Myocyte (in vitro differentiated cells): ENCODE measurements at regions not wholly inside any gene's neighbourhood (a gene's known extent, or its start where the extent isn't known, plus 50 kb on each side); places are given as distances from the start of the nearest gene placed in this dataset.

Experiments used
- DNase-seq: peaks from one replicate; pipeline ENCODE4 v3.0.0-alpha.2; 2012; ENCODE audit warnings: low read depth

DNA sequence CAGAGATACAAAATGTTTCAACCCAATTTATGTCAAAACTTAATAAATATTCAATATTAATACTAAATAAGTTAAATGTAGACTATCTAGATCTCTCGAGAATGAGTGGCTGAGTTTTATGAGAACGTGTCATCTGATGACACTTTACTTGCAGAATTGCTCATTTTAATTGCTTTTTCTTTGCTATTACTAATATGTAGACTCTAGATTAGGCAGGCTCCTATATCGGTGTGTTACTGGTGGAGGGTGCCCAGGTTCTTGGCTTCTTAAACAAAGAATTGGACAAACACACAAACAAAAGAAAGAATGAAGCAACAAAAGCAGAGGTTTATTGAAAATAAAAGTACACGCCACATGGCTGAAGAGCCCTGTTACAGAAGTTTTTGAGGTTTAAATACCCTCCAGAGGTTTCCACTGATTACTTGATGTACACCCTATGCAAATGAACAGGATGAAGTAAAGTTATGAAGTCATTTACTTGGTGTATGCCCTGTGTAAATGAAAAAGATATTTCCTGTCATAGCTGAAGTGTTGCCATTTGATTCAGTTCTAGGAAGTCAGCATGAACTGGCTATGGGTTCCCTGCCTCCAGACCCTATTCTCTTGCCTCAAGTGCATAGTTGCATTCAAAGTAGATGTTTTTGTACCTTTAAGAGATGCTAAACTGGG, 122.9 kb upstream of the ITGA4 start:
- no peak for DNase-seq

DNA sequence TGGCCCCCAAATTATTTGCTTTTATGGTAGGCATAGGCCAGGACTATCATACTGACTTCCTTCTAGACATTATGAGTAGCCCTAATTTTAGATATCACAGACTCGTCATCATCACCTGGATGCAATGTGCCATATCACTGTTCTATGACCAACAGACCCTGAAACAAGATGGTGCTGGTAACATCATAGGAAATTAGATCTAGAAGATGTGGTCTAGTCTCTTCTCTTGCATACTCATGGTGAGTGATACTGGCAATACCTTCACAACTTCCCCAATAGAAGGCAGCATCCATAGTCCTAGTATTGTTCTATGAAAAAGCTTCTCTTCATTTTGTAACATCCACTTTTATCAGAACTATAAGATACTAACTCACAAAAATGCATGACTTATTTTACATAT, 116.3 kb upstream of the ITGA4 start:
- no peak for DNase-seq

DNA sequence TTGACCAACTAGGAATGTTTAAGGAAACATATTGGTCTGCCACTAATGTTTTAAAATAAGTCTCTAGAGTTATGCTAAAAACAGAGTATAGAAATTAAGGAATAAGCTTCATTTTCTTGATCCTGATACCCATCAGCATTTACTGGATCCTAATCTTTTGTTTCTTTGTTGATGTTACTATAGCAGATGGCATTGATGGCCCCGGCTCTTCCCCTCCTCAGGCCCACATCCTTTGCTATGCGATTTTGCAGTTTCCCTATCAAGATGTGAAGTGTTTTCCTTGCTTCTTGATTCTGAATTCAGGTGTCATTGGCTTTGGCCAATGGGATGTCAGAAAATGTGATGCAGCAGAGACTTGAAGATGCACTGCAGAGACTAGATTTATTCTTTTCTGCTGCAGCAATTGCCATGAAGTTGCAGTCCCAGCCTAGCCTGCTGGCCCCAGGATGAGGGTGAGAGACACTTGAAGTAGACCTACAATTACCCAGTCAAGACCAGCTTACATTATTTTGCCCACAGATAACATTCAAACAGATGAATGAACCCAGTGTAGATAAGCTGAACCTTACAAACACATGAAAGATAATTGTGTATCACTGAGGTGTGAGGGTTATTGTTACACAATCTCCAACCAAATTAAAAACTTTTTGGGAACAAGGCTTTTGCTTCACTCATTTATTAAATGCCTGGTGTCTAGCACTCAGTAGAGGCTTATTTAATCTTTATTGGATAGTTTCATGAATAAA, 115.2 kb upstream of the ITGA4 start:
- DNase-seq: no peak

DNA sequence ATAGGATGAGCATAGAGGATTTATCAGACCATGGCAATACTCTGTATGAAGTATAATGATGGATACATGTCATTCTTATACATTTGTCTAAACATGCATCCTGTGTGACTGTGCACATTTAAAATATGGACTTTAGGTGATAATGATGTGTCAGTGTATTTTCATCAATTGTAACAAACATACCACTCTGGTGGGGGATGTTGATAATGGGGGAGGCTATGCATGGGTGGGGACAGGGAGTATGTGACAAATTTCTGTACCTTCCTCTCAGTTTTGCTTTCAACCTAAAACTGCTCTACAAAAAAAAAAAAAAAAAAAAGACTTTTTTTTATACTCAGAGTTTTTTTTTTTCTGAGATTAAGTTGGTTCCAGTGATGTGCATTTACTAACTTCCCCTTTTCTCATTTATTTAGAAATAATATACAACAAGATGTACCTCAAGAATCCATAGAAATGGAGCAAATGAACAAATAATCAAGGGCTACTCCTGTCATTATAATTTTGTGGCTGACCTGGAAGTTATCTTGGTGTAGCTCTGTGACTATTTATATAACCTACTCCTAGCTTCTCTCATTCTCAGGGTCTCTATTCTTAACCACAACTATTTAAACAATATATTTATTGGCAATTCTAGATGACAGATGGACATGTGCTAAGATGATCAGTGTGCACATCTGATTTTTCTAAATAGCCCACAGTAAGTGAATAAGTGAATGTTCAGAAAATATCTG, 108.9 kb upstream of the ITGA4 start:
- no peak for DNase-seq

DNA sequence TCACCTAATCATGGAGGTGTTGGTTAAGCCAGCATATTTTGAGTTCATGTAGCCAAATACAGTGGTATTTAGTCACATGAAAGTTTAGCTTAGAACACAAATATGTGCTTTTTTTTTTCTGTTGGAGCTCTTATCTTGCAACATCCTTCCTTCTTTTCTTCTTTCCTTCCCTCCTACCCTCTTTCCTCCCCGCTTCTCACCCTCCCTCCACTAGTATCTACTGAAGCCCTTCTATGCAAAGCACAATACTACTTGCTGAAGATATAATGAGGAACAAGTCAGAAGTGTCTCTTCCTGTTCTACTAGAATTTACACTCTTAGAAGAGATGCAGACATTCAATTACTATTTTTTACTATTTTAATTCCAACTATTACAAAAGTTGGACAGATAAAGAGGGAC, 105.0 kb upstream of the ITGA4 start:
- DNase-seq: no peak

DNA sequence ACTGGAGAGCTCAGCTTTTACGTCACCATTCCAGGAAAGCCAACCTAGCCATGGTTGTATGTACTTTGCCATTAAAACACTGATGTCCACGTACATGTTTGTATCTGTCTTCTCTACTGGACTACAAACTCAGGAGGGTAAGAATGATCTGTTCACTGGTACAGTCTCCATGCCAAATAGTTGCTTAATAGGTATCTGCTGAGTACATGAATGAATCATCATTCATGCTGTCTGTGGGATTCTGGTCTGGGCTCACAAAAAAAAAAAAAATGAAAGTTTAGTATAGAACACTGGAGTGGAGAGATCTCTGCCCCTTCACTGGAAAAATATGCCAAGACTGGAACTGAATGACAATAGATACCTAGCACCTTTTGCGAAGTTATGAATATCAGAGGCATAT, 102.6 kb upstream of the ITGA4 start:
- peak; percentile 55 for DNase-seq

DNA sequence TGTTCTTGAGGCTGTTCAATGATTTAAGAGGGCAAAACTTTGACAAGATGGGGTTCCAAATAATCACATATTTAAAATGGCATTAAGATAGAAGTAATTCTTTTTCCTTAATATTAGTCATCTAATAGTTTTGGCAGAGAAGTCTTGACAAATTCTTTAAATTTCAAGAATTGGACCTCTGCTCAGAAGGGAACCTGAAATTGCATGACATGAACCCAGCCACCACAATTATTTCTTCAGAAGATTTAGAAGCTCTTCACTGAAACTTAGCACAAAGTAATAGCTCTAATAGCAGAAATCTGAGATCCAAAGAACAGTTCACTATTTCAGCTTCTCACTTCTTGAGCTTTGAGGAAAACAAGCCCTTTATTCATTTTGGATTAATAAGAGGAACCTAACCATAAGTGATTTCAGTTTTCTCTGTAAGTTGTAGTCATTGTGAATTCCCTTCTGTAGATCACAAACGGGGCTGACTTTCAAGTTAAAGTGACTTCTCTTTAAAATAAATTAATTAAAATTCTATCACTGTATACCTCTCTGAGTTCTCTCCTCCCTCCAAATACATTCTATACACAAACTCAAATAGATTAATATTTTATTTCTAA, 100.6 kb upstream of the ITGA4 start:
- no peak for DNase-seq

DNA sequence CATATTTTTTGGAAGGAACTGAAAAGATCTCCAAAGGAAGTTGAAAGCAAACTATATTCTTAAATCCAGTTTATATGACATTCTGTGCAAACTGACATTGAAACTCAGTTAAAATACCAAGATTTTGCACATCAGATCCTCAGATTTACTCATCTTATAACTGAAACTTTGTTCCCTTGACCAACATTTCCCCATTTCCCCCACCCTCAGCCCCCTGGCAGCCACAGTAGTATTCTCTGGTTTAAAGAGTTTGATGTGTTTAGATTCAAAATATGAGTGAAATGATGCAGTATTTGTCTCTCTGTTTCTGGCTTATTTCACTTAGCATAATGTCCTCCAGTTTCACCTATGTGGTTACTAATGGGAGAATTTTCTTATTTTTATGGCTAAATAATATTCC, 99.2 kb upstream of the ITGA4 start:
- no peak for DNase-seq

DNA sequence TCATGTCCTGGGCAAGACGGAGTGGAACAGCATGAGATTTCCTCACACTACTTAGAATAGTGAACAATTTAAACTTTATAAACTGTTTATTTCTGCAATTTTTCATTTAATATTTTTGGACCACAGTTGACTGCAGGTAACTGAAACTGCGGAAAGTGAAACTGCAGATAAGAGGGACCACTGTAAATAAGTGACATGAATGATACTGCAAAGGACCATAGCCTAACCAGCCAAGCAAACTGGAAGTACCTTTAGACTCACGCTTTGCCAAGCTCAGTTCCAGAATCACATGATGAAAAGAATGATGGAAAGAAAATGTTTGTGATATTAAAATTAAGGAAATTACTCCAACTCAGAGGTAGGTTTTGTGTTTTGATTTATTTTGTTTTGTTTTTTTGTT, 94.6 kb upstream of the ITGA4 start:
- no peak for DNase-seq

DNA sequence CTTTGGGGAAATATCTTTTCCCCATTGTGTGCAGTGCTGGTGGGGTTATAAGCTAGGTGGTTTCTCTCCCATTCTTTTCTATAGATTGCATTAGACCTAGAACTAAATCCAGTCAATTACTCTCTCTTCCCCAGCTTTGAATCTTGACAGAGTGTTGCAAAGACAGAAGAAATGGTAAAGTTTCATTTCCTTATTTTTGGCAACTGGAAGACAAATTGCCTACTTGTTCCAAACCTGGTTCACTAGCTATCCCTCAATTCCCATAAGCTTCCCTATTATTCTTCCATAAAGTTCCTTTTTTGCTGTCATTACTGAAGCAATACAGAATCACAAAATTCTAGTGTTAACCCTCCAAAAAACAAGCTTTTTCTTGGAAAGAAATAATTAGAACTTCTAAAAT, 94.0 kb upstream of the ITGA4 start:
- DNase-seq: no peak

DNA sequence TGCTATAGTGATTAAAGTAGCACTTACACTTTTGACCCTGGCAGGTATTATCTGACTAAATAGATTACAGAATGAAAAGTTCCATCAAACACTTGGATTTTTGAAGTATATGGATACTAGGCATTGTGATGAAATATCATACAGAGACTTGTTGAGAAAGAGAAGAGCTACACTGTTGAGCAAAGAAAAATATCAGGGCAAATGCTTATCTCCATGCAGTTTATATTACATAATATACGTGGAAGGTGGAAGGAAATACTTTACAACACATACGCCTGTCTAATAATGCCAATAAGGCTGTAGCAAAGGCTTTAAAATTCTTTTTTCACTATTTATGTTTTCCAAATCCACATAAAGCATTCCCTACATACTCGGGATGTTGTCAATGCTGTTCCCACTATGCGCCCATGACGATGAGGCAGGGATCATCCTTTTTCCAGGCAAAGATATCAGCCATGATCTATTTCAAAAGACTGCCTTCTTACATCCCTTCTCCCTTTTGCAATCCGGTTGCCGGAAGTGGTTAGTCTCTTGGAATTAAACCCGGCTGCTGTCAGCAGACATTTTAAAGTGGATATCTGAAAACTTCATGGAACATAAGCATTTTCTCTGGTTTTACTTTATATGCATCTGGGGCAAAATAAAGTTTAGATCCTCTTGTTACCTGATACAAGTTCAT, 92.6 kb upstream of the ITGA4 start:
- DNase-seq: peak; percentile 41

DNA sequence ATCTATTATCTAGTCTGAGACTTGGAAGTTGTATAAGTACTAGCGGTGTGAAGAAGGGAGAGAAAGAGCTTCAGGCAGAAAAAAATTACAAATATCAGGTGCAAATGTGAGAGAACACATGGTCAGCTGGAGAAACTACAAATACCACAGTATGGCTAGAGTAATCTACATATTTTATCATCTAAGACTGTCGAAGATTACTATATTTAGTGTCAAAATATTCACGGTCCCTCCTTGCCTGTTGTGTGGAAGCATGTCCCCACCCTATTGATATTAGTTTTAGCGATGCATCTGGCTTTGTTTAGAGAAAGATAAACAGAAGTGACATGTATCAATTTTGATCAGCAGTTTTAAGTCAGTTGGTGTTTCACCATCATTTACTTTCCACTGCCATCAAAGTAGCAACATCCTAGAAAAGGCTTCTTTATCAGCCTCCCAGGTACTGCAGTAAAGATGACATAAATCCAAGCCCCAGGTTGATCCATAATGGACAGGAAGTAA, 90.5 kb upstream of the ITGA4 start:
- DNase-seq: no peak

DNA sequence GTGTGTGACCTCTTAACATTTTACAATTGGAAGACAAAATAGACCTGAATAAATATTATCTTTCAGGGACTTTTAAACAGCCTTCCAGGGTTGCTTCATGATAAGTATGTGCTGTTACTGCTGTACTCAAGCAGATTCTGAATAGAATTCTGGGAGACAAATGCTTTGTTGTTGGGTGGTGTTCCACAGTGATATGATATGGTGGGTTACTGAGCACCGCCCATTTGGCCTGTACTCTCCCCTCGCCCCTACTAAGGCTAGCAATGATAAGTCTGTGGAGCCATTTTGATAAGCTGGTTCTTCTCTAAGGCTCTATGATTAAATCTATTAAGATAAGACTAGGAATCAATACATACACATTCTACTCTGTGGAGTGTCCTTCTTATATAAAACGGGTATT, 89.8 kb upstream of the ITGA4 start:
- DNase-seq: no peak

DNA sequence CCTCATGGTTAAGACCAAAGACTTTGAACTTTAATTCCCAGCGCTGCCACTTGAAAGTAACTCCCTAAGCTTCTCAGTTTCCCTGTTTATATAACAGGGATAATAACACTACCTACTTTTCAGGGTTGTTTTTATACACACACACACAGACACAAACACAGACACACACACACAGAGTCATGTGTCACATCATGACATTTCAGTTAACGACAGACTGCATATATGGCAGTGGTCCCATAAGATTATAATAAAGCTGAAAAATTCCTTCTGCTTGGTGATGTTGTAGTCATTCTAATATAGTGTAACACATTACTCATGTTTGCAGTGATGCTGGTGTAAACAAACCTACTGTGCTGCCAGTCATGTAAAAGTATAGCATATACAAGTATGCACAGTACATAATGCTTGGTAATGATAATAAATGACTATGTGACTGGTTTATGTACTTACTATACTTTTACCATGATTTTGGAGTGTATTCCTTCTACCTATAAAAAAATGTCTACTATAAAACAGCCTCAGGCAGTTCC, 89.2 kb upstream of the ITGA4 start:
- no peak for DNase-seq

DNA sequence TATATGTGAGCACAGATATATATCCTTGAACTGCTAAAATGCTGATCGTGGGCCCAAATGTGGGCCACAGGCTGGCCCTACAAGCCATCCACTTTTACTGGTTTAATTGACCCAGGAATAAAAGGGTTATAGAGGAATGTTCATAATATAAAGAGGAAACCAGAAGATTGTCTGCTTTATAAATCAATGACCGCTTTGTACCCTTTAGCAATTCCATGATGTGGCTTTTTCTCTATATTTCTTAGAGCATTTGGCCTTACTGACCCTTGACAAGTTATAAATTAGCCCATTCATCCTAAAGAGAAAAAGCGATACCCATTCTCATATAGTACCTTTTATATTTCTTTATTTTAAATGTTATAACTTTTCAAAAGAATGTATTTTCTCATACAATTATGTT, 87.1 kb upstream of the ITGA4 start:
- DNase-seq: no peak

DNA sequence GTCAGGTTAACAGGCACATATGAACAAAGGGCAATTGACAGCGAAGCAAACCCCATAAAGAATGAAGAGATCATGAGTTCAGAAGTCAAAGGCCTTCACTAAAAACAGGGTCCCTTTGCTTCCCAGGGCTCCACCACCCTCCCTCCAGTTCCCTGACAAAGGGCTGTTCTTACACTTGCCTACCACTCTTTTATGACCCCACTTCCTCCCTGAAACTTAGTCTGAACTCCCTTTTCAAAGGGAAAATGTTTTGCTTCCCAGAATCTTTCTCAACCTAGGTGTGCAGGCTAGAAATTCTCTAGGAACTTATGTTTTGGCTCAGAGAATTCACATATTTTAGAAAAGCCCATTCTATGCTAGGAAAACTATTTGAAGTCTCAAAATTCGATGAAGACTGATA, 86.0 kb upstream of the ITGA4 start:
- no peak for DNase-seq

DNA sequence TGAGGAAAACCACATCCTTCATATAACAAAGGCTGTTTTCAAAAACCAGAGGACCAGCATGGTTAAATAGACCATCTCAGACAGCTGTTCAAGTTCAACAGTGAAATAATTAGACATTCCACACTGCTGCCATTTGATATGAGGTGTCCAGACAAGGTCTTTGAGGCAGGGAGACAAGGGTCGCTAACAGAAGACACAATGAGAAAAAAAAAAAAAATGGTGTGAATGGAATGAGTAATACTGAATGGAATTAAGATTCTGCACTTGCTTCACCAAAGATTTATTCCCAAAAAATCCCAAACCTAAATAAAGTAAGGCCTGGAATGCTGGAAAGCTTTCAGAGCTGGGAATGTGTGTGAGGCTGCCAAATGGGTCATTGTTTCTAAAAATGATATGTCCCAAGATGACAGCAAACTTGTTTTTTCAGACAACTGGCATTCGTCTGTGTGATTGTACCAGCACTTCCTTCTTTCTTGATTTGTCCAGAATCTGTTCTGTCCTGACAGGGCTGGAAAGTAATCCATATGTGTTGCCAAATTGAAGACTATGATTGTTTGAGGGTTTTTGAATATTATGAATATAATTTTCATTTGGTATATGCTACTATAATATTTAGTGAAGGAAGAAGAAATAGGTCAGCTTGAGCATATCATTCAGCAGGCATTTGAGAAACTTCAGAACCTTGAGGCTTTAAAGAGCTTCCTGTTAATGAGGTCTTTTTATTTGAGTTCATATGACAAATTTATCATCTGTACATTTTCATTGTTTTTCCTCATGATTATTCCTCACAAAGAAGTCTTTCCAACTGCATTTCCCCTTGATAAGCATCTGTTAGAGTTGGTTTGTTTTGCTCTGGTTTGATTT, 85.2 kb upstream of the ITGA4 start:
- peak; percentile 82 for DNase-seq

DNA sequence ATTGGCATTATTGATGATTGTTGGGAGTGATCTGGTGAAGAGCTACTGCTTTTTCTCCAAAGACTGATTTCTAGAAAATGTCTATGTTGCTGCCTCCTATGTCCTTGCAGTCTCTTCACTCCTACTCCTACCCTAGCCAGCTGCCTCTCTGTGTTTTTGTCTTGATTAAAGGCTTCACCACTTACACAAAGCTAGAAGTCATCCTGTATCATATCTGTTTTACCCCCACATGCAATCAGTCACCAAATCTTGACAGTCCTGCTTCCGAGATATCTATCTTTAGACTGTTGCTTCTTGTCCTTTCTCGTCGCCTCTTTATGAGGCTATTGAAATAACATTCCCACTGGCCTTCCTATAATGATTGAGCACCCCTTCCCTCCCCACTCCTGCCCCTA, 84.5 kb upstream of the ITGA4 start:
- no peak for DNase-seq

DNA sequence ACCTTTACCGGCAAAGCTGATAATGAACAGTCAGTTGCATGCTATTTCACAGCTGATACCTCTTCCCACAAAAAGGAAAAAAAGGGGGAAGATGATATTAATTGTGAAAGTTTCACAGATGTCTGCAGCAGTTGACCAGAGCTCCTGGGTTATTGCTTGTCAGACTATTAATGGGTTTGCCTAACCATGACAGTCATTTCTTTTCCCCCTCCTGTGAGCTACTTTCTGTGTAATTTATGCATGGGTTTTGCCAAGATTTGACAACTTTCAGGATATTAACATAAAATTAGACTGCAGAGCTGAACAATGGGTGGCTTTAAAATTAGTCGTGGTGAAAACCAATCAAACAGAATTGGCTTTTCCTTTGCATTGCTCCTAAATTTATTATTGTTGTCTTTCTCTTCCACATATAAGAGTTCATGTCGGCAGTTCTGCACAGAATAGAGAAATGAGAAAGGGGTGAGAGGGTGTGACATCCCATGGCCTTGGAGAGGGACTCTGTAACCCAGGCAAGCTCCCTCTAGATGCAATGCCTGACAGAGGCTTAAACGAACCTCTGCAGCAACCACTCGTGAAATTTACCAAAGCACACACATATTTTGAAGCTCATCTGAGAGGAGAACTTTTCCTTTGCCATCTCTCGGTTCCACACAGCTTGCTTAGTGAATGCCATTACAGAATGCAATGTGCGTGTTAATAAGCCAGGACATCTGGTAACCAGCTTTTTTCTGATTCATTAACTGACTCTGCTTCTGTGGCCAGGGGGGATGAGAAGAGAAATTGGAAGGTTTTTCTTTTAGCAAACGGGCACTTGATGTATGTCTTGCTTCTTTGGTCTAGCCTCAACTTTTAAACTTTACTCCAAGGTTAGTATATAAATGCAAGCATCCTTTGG, 82.2 kb upstream of the ITGA4 start:
- DNase-seq: no peak
